ENCODE measurements at regions not wholly inside any gene's neighbourhood (a gene's known extent, or its start where the extent isn't known, plus 50 kb on each side); places are given as distances from the start of the nearest gene placed in this dataset.

- TF ChIP-seq PRMT3 (CRISPR knock-in tag; IDR thresholded peaks at IDR 0.05; ENCODE audit: borderline replicate concordance, low read depth), result no peak
- TF ChIP-seq ZNF101 (CRISPR knock-in tag; IDR thresholded peaks at IDR 0.05; ENCODE audit: borderline replicate concordance, low read depth), result no peak
- TF ChIP-seq HCFC1 (IDR thresholded peaks at IDR 0.05; ENCODE audit: low read depth, low read length), result no peak
- TF ChIP-seq ZNF781 (CRISPR knock-in tag; IDR thresholded peaks at IDR 0.05; ENCODE audit: borderline replicate concordance, not compliant biosample characterization), result no peak
- TF ChIP-seq ZNF556 (CRISPR knock-in tag; IDR thresholded peaks at IDR 0.05; ENCODE audit: borderline replicate concordance), result 0 out of 2 replicates have a peak, but pooled peaks have one; percentile 42
- TF ChIP-seq ZNF460 (CRISPR knock-in tag; IDR thresholded peaks at IDR 0.05; ENCODE audit: borderline replicate concordance), result no peak; the same call in 1 of the 2 replicates
- no peak for TF ChIP-seq LBX2 (CRISPR knock-in tag; IDR thresholded peaks at IDR 0.05; ENCODE audit: borderline replicate concordance)
- peak; percentile 68; the same call in 1 of the 2 replicates for TF ChIP-seq TBX3 (IDR thresholded peaks at IDR 0.05; ENCODE audit: borderline replicate concordance)
- no peak for TF ChIP-seq ZNF562 (CRISPR knock-in tag; IDR thresholded peaks at IDR 0.05; ENCODE audit: borderline replicate concordance)
- peak; percentile 41; the same call in 1 of the 2 replicates for TF ChIP-seq RBFOX2 (IDR thresholded peaks at IDR 0.05; ENCODE audit: low read depth, low read length)
- TF ChIP-seq ZNF331 (CRISPR knock-in tag; IDR thresholded peaks at IDR 0.05), result peak; percentile 84; the same call in 1 of the 2 replicates
- TF ChIP-seq ZNF784 (CRISPR knock-in tag; IDR thresholded peaks at IDR 0.05; ENCODE audit: borderline replicate concordance), result no peak
- TF ChIP-seq ZNF329 (CRISPR knock-in tag; IDR thresholded peaks at IDR 0.05; ENCODE audit: low read depth), result no peak
- no peak for TF ChIP-seq ZNF816 (CRISPR knock-in tag; IDR thresholded peaks at IDR 0.05; ENCODE audit: borderline replicate concordance)
- 0 out of 2 replicates have a peak, but pooled peaks have one; percentile 37 for TF ChIP-seq RNF219 (CRISPR knock-in tag; IDR thresholded peaks at IDR 0.05)
- no peak for TF ChIP-seq TMF1 (CRISPR knock-in tag; IDR thresholded peaks at IDR 0.05; ENCODE audit: low read depth)
- TF ChIP-seq ZNF496 (CRISPR knock-in tag; IDR thresholded peaks at IDR 0.05; ENCODE audit: insufficient replicate concordance), result no peak
- TF ChIP-seq ZNF20 (CRISPR knock-in tag; IDR thresholded peaks at IDR 0.05), result no peak
- TF ChIP-seq PHB2 (IDR thresholded peaks at IDR 0.05; ENCODE audit: partially characterized antibody), result no peak
- no peak for TF ChIP-seq ZNF431 (CRISPR knock-in tag; IDR thresholded peaks at IDR 0.05; ENCODE audit: borderline replicate concordance, low read depth)
- no peak for TF ChIP-seq ETV6 (CRISPR knock-in tag; conservative IDR thresholded peaks at IDR 0.05)
- no peak for TF ChIP-seq THYN1 (CRISPR knock-in tag; IDR thresholded peaks at IDR 0.05; ENCODE audit: borderline replicate concordance, low read depth)
- no peak for TF ChIP-seq NCOA5 (CRISPR knock-in tag; IDR thresholded peaks at IDR 0.05)
- TF ChIP-seq HNF4G (IDR thresholded peaks at IDR 0.05; ENCODE audit: borderline replicate concordance, low read depth, low read length), result peak; percentile 94
- TF ChIP-seq HNF4G (CRISPR knock-in tag; IDR thresholded peaks at IDR 0.05; ENCODE audit: borderline replicate concordance, low read depth), result peak; percentile 91
- TF ChIP-seq BRD4 (CRISPR knock-in tag; IDR thresholded peaks at IDR 0.05), result no peak
- no peak for TF ChIP-seq ZKSCAN1 (IDR thresholded peaks at IDR 0.05; ENCODE audit: low read length)
- TF ChIP-seq ZNF558 (CRISPR knock-in tag; IDR thresholded peaks at IDR 0.05; ENCODE audit: borderline replicate concordance), result no peak
These were observed 102.6 kb downstream of the GLUL start (continued) for GRCh38 chr1:182288749-182289604.
